HG03139 (cell line): ENCODE measurements at regions not wholly inside any gene's neighbourhood (a gene's known extent, or its start where the extent isn't known, plus 50 kb on each side); places are given as distances from the start of the nearest gene placed in this dataset.
A peak's percentile ranks its signal among the peaks of the same experiment; 100 is the strongest.

ENCODE experiments used
- ATAC-seq: cut with Tn5 transposase; IDR thresholded peaks from one replicate; pipeline ENCODE4 v1.9.1; 2021; ENCODE audit not compliant: unreplicated experiment

- ATAC-seq = no peak
Observed at GRCh38 chr11:28704801-28705200, 596.6 kb downstream of the METTL15 start.

- ATAC-seq = no peak
Observed at GRCh38 chr11:28703371-28703770, 595.2 kb downstream of the METTL15 start.

- no peak for ATAC-seq
Observed at GRCh38 chr11:28702871-28703270, 594.7 kb downstream of the METTL15 start.

GRCh38 chr11:28702450-28702790 lies 594.2 kb downstream of the METTL15 start:
- ATAC-seq = no peak

- ATAC-seq = no peak
Observed at GRCh38 chr11:28701760-28702449, 593.7 kb downstream of the METTL15 start.

- ATAC-seq = no peak
Observed at GRCh38 chr11:28699701-28700100, 591.5 kb downstream of the METTL15 start.

- peak; percentile 57 for ATAC-seq
Observed at GRCh38 chr11:28697920-28698827, 590.0 kb downstream of the METTL15 start.

- ATAC-seq = no peak
Observed at GRCh38 chr11:28696591-28696990, 588.4 kb downstream of the METTL15 start.

- no peak for ATAC-seq
Observed at GRCh38 chr11:28690746-28691145, 582.6 kb downstream of the METTL15 start.

GRCh38 chr11:28684011-28684586 lies 575.9 kb downstream of the METTL15 start:
- ATAC-seq = no peak

- ATAC-seq = no peak
Observed at GRCh38 chr11:28679795-28680468, 571.7 kb downstream of the METTL15 start.

GRCh38 chr11:28677721-28678120 lies 569.5 kb downstream of the METTL15 start:
- no peak for ATAC-seq

- ATAC-seq = no peak
Observed at GRCh38 chr11:28675183-28675582, 567.0 kb downstream of the METTL15 start.

- ATAC-seq = no peak
Observed at GRCh38 chr11:28674433-28675103, 566.4 kb downstream of the METTL15 start.

GRCh38 chr11:28673691-28674432 lies 565.7 kb downstream of the METTL15 start:
- ATAC-seq = no peak

- ATAC-seq = no peak
Observed at GRCh38 chr11:28671274-28671673, 563.1 kb downstream of the METTL15 start.

- no peak for ATAC-seq
Observed at GRCh38 chr11:28666632-28667031, 558.4 kb downstream of the METTL15 start.

GRCh38 chr11:28659716-28660348 lies 551.6 kb downstream of the METTL15 start:
- ATAC-seq = no peak

GRCh38 chr11:28657378-28658030 lies 549.3 kb downstream of the METTL15 start:
- no peak for ATAC-seq
